ENCODE measurements at regions not wholly inside any gene's neighbourhood (a gene's known extent, or its start where the extent isn't known, plus 50 kb on each side); places are given as distances from the start of the nearest gene placed in this dataset.
A peak's percentile ranks its signal among the peaks of the same experiment; 100 is the strongest.

- H3K36me3 ChIP-seq, result no peaks in the 10 kb centered on the region
- H3K27me3 ChIP-seq, result no peaks in the 10 kb centered on the region
- H3K4me3 ChIP-seq, result no peak overlapping the region
- no peak for DNase-seq (ENCODE audit: low spot score)
- Mint-ChIP-seq H3K27me3 (ENCODE audit: insufficient read depth, low read depth) (peaks cover 3% of the 10 kb centered on the region), H3K27ac (peak overlapping the region; percentile 9), H3K4me1 (peaks cover 20% of the 10 kb centered on the region), H3K9me3 (no peaks in the 10 kb centered on the region), H3K4me3 (no peak overlapping the region), H3K36me3 (no peaks in the 10 kb centered on the region)
- H4K20me1 ChIP-seq (ENCODE audit: low read depth), result no peaks in the 10 kb centered on the region
- H2AFZ ChIP-seq (replicated peaks), result no peak overlapping the region
- H3K79me2 ChIP-seq (ENCODE audit: low read depth), result no peaks in the 10 kb centered on the region
- TF ChIP-seq EZH2 (IDR thresholded peaks at IDR 0.05) (no peak), CTCF (IDR thresholded peaks at IDR 0.05) (no peak), EZH2phosphoT487 (IDR thresholded peaks at IDR 0.05) (no peak)
- H3K9ac ChIP-seq, result no peak overlapping the region
- no peak overlapping the region for H3K4me2 ChIP-seq
- peak overlapping the region; percentile 23 for H3K27ac ChIP-seq
- peaks cover 26% of the 10 kb centered on the region for H3K4me1 ChIP-seq
- no peaks in the 10 kb centered on the region for H3K9me3 ChIP-seq (ENCODE audit: low read depth)
- no peaks in the 10 kb centered on the region for H3F3A ChIP-seq (ENCODE audit: low read depth)
Observed at GRCh38 chr1:57901208-57901919, 477.5 kb upstream of the DAB1 start.

GRCh38 chr1:57898531-57898930 lies 474.7 kb upstream of the DAB1 start:
- Mint-ChIP-seq H3K36me3 (no peaks in the 10 kb centered on the region), H3K9me3 (no peaks in the 10 kb centered on the region), H3K4me3 (no peak overlapping the region), H3K4me1 (peaks cover 38% of the 10 kb centered on the region), H3K27me3 (ENCODE audit: insufficient read depth, low read depth) (peaks cover 3% of the 10 kb centered on the region), H3K27ac (no peak overlapping the region)
- Histone ChIP-seq H3K79me2 (ENCODE audit: low read depth) (no peaks in the 10 kb centered on the region), H4K20me1 (ENCODE audit: low read depth) (no peaks in the 10 kb centered on the region), H3K27ac (no peak overlapping the region), H3K9ac (no peak overlapping the region), H2AFZ (replicated peaks) (no peak overlapping the region), H3F3A (ENCODE audit: low read depth) (no peaks in the 10 kb centered on the region), H3K4me3 (no peak overlapping the region), H3K4me1 (peaks cover 38% of the 10 kb centered on the region), H3K27me3 (no peaks in the 10 kb centered on the region), H3K36me3 (no peaks in the 10 kb centered on the region), H3K9me3 (ENCODE audit: low read depth) (no peaks in the 10 kb centered on the region), H3K4me2 (no peak overlapping the region)
- TF ChIP-seq EZH2 (IDR thresholded peaks at IDR 0.05) (no peak), EZH2phosphoT487 (IDR thresholded peaks at IDR 0.05) (no peak), CTCF (IDR thresholded peaks at IDR 0.05) (no peak)
- peak; percentile 8 for DNase-seq (ENCODE audit: low spot score)

GRCh38 chr1:57897581-57897980 lies 473.7 kb upstream of the DAB1 start:
- no peaks in the 10 kb centered on the region for H3K9me3 ChIP-seq (ENCODE audit: low read depth)
- TF ChIP-seq EZH2phosphoT487 (IDR thresholded peaks at IDR 0.05) (no peak), EZH2 (IDR thresholded peaks at IDR 0.05) (no peak), CTCF (IDR thresholded peaks at IDR 0.05) (no peak)
- H3K27ac ChIP-seq, result no peak overlapping the region
- no peaks in the 10 kb centered on the region for H3K27me3 ChIP-seq
- H3K4me3 ChIP-seq, result no peak overlapping the region
- Mint-ChIP-seq H3K4me3 (no peak overlapping the region), H3K36me3 (no peaks in the 10 kb centered on the region), H3K9me3 (no peaks in the 10 kb centered on the region), H3K27ac (no peak overlapping the region), H3K27me3 (ENCODE audit: insufficient read depth, low read depth) (no peaks in the 10 kb centered on the region), H3K4me1 (peaks cover 38% of the 10 kb centered on the region)
- no peaks in the 10 kb centered on the region for H3F3A ChIP-seq (ENCODE audit: low read depth)
- no peak overlapping the region for H2AFZ ChIP-seq (replicated peaks)
- H3K79me2 ChIP-seq (ENCODE audit: low read depth), result no peaks in the 10 kb centered on the region
- H3K9ac ChIP-seq, result no peak overlapping the region
- no peaks in the 10 kb centered on the region for H4K20me1 ChIP-seq (ENCODE audit: low read depth)
- H3K36me3 ChIP-seq, result no peaks in the 10 kb centered on the region
- no peak overlapping the region for H3K4me2 ChIP-seq
- no peak for DNase-seq (ENCODE audit: low spot score)
- peaks cover 38% of the 10 kb centered on the region for H3K4me1 ChIP-seq

All from neural progenitor cell (in vitro differentiated cells).